MG63 (cell line): ENCODE measurements at regions not wholly inside any gene's neighbourhood (a gene's known extent, or its start where the extent isn't known, plus 50 kb on each side); places are given as distances from the start of the nearest gene placed in this dataset.

Experiments
- DNase-seq: peaks from one replicate; pipeline ENCODE4 v3.0.0-alpha.2; 2020
- H3K27me3 ChIP-seq: fragments of 250-450 bp; sonication (Bioruptor Pico); 2 replicates; pipeline ENCODE4 v1.5.1; 2020; ENCODE audit warnings: mild to moderate bottlenecking, moderate library complexity
- H3K36me3 ChIP-seq: fragments of 250-450 bp; sonication (Bioruptor Pico); 2 replicates; pipeline ENCODE4 v1.5.1; 2020; ENCODE audit warnings: mild to moderate bottlenecking, moderate library complexity
- H3K4me3 ChIP-seq: fragments of 250-450 bp; sonication (Bioruptor Pico); 2 replicates; pipeline ENCODE4 v1.5.1; 2020; ENCODE audit warnings: mild to moderate bottlenecking, moderate library complexity
- H3K9me3 ChIP-seq: fragments of 250-450 bp; sonication (Bioruptor Pico); 2 replicates; pipeline ENCODE4 v1.5.1; 2020; ENCODE audit warnings: mild to moderate bottlenecking, moderate library complexity

DNA sequence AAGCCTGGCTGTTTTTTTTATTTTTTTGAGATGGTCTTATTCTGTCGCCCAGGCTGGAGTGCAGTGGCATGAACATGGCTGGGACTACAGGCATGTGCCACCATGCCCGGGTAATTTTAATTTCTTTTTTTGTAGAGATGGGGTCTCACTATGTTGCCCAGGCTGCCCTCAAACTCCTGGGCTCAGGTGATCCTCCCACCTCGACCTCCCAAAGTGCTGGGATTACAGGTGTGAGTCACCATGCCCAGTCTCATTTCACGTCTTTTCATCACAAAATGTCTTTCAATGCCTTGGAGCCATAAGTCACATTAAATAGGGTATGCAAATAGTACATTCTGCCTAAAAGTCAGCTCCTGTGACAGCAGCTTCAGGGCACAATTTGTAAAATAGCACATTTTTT lies 52.8 kb downstream of the SOX2 start:
- Histone ChIP-seq H3K9me3 (no peaks in the 10 kb centered on the region), H3K36me3 (no peaks in the 10 kb centered on the region), H3K4me3 (no peak overlapping the region), H3K27me3 (no peaks in the 10 kb centered on the region)
- DNase-seq: no peak

DNA sequence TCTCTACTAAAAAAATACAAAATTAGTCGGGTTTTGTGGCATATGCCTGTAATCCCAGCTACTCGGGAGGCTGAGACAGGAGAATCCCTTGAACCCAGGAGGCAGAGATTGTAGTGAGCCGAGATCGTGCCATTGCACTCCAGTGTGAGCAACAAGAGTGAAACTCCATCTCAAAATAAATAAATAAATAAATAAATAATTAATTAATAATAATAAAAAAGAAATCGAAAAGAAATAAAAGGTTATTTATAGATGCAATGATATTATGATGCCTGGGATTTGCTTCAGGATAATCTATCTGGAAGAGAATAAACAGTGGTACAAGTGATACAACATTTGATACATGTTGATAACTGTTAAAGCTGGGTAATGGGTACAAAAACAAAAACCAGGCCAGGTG lies 58.6 kb downstream of the SOX2 start:
- no peaks in the 10 kb centered on the region for H3K27me3 ChIP-seq
- DNase-seq: no peak
- no peaks in the 10 kb centered on the region for H3K9me3 ChIP-seq

DNA sequence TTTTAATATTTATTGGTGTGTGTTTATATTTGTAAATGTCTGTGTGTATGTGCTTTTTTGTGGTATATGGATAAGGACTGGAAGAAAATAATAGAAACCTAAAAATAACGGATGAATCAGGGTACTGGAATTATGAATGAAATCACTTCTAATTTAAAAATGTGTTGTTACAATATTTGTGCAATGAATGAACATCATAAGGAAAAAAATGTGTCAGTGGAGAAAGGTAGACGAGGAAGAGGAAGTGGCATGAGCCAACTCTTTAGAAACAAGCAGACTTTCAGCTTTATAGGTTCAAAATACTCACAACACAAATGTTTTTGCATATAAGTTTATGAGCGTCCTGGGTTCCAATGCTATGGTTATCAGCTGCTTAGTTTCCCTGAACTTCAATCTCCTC lies 59.4 kb downstream of the SOX2 start:
- Histone ChIP-seq H3K4me3 (no peak overlapping the region), H3K27me3 (no peaks in the 10 kb centered on the region), H3K36me3 (no peaks in the 10 kb centered on the region), H3K9me3 (no peaks in the 10 kb centered on the region)
- DNase-seq: no peak

More for the DNA sequence above, 58.6 kb downstream of the SOX2 start:
- H3K4me3 ChIP-seq: no peak overlapping the region
- no peaks in the 10 kb centered on the region for H3K36me3 ChIP-seq

DNA sequence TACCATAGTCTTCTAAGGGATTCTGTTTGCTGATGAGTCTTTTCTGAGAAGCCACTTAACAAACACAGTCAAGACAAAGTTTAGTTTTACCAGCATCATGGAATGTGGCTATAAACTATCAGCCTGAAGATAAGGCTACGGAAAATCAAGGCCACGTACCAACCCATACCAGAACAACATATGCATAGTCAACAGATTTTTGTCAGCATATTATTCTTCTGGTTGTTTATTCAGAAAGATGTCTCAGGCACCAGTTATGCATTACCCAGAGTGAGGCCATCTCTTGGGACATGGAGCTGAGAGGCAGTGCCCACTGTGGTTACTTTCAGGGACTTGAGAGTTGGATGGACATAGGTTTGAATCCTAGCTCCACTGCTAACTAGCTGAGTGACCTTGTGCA lies 60.4 kb downstream of the SOX2 start:
- no peaks in the 10 kb centered on the region for H3K36me3 ChIP-seq
- DNase-seq: no peak
- no peaks in the 10 kb centered on the region for H3K9me3 ChIP-seq
- H3K4me3 ChIP-seq: no peak overlapping the region
- no peaks in the 10 kb centered on the region for H3K27me3 ChIP-seq

DNA sequence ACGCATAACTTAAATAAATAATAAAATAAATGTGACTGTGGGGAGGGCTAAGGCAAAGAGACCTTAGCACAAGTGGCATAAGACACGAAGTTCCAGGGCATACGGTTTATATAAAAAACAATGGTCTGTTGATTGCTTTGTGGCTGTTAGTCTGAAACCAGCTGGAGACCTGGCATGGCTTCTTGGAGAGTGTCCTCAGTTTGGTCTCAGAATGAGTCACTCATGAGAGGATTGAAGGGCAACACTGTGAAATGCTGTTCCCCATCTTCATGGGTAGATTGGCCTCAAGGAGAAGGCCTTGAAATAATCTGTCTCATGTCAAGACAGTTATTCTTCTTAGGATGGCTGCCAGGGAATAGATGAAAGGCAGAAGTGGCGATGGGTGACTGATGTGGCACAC lies 62.2 kb downstream of the SOX2 start:
- no peak overlapping the region for H3K4me3 ChIP-seq
- no peaks in the 10 kb centered on the region for H3K27me3 ChIP-seq
- no peaks in the 10 kb centered on the region for H3K36me3 ChIP-seq
- peak; percentile 79 for DNase-seq
- H3K9me3 ChIP-seq: no peaks in the 10 kb centered on the region

DNA sequence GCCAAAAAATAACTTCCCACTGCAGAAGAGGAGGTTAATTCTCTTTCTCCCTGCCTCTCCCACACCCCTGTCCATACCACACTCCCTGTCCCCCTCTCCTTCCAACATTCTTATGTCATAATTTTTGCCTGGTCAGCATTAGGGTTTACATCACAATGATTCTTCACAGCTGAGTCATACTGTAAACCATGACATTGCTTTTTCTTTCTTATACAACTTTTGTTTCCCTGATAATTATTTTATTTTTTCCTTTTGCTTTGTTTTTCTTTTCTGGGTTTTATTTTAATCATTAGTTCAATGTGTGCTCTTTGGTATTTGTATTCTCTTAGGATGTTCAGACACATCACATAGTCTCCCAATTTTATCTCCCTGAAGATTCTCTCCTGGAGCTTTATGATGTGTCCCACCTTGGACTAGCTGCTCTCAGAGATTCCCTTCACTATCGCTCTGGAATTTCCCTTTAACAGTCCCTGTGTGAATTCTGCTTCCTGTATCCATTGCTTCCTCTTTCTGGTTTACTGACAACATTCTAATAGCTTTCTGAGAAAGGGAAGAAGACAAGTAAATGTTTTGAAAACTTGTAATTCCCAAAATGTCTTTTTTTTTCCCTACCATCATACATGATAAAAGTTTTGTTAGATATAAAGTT lies 70.7 kb downstream of the SOX2 start:
- H3K4me3 ChIP-seq: no peak overlapping the region
- no peaks in the 10 kb centered on the region for H3K36me3 ChIP-seq
- no peak for DNase-seq

DNA sequence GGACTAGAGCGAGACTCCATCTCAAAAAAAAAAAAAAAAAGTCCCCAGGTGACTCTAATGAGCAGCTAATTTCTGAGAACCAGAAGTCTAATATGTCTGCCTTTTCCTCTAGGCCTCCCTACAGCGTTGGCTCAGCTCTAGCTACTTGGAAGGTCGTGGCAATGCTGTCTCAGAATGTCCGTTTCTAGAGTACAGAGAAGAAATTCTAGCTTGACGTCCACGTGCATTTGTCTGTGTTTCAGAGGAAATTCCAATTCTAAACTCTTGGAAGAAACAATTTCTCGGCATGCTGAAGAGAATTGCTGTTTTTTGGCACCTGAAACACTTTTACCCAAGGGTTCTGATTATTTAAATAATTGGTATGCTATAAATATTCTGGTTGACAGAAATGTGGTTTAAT lies 78.8 kb downstream of the SOX2 start:
- H3K36me3 ChIP-seq: no peaks in the 10 kb centered on the region
- H3K4me3 ChIP-seq: no peak overlapping the region
- no peak for DNase-seq

More for the DNA sequence above, 70.7 kb downstream of the SOX2 start:
- Histone ChIP-seq H3K9me3 (no peaks in the 10 kb centered on the region), H3K27me3 (no peaks in the 10 kb centered on the region)

DNA sequence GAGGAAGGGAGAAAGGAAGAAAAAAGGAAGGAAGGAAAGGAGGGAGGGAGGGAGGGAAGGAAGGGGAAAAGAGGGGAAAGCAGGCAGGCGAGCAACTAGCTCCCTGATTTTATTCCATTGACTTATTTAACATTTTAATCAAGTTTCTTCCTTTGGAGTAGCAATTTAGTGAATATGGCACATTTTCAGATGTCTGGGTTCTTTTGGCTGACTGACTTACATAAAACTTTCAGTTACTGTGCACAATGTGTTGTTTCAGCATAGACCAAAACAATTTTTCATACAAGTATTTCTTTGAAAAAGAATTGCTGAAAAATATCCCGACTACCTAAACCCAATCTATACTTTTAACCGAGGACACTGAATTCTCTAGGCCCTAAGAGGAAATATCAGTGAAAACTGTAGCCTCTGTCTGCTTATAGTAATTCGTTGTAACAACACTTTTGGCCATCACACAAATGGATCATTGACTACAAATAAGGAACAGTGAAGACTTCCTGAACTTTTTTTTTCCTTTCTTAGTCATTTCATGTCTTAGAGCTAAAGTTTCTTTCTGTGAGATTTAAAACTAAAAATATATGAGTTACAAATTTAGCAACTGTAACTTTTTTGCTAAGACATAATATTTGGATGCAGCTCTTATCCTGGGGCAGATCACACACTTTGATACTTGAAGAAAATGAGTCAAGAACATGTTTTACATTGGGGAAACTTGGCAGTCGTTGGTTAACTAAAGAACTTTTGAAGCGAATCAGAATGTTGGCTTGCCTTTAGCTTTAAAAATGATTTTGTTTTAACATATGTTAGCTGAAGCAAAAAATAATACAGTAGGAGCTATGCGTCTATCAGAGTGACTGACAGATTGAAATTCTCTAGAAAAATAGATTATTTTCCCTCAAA lies 79.6 kb downstream of the SOX2 start:
- no peaks in the 10 kb centered on the region for H3K9me3 ChIP-seq
- DNase-seq: no peak
- no peak overlapping the region for H3K4me3 ChIP-seq
- H3K27me3 ChIP-seq: no peaks in the 10 kb centered on the region
- no peaks in the 10 kb centered on the region for H3K36me3 ChIP-seq

More for the DNA sequence above, 78.8 kb downstream of the SOX2 start:
- no peaks in the 10 kb centered on the region for H3K9me3 ChIP-seq
- no peaks in the 10 kb centered on the region for H3K27me3 ChIP-seq

DNA sequence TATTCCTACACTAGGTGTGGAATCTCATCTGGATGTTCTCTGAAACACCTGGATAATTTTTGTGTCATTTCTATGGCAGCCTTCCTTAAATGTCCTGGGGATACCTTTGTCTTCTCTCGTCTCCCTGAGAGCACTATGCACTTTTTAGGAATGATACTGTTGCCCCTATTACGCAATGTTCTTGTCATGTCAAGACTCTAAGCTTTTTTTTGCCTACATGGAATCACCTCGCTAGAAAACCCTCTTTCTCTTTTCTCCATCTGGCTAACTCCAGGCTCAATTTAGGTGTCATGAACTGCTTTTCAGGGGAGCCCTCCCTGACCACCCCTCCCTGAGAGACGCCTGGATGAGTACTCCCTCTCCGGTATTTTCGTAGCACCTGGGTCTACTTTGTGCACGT lies 81.3 kb downstream of the SOX2 start:
- DNase-seq: no peak
- no peaks in the 10 kb centered on the region for H3K36me3 ChIP-seq
- no peak overlapping the region for H3K4me3 ChIP-seq
- no peaks in the 10 kb centered on the region for H3K9me3 ChIP-seq
- no peaks in the 10 kb centered on the region for H3K27me3 ChIP-seq

DNA sequence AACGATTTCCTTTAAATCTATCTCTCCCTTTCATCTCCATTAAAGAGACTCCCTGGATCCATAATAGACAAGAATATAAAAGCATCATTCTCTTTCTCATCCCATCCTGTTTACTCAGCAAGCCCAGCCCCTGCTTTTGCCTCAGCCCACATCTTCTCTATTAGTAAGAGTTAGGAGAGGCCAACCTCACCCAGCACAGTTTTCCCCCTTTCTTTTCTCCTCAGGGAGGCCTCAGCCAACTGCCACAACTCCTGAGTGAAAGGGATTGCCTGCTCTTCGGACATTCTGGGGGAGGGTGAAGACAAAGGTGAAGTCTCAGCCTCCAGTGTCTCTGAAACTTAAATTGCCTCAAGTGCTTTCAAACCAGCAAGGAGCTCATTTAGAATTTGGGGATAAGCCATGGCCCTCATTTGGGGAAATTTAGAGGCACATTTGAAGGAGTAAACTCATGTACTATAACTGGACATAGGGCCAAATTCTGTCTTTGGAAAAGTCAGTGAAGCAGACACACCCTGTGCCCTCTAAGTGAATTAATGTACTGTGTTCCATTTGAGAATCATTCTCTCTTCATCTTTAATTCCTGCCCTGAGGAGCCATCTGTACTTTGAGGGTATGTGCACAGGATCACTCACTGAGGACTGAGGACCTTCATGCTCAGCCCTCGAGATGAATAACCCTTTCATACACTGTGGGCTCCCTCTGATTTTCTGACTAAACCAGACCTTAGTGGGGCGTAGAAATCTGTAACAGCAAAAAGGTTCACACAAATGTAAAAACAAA lies 82.5 kb downstream of the SOX2 start:
- Histone ChIP-seq H3K9me3 (no peaks in the 10 kb centered on the region), H3K36me3 (no peaks in the 10 kb centered on the region), H3K27me3 (no peaks in the 10 kb centered on the region), H3K4me3 (no peak overlapping the region)
- no peak for DNase-seq

DNA sequence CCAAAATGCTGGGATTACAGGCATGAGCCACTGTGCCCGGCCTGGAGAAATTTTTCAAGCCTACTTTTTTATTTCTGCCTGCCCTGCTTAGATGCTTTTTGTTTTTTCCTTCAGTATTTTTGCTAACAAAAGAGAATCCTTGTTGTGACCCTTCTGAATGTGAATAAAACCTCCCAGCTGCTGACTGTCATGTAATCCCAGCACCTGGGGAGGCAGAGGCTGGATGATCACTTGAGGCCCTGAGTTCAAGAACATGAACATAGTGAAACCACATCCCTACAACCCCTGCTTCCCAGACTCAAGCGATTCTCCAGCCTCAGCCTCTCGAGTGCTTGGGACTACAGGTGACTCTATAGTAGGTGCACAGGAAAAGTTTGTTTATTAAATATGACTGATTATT lies 84.9 kb downstream of the SOX2 start:
- no peak for DNase-seq

DNA sequence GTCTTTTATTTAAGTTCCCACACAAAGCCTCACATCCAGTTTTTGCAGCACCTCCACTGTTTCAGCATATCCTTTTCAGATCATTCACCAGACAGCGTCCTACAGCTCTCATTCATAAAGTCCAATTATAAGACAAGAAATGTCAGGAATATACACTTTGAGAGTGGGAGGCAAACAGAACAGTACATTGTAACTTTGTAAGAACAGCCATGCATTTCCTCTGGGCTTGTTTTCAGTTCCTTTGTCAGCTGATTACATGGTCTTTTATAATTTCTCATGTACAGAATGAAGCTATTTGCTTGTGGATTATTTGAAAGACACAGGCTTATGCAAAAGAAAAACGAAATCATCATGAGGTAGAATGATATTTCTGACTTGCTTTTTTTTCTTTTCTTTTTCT lies 85.7 kb downstream of the SOX2 start:
- Histone ChIP-seq H3K36me3 (no peaks in the 10 kb centered on the region), H3K4me3 (no peak overlapping the region), H3K27me3 (no peaks in the 10 kb centered on the region), H3K9me3 (no peaks in the 10 kb centered on the region)
- DNase-seq: no peak

More for the DNA sequence above, 84.9 kb downstream of the SOX2 start:
- H3K9me3 ChIP-seq: no peaks in the 10 kb centered on the region
- H3K36me3 ChIP-seq: no peaks in the 10 kb centered on the region
- no peak overlapping the region for H3K4me3 ChIP-seq
- H3K27me3 ChIP-seq: no peaks in the 10 kb centered on the region

DNA sequence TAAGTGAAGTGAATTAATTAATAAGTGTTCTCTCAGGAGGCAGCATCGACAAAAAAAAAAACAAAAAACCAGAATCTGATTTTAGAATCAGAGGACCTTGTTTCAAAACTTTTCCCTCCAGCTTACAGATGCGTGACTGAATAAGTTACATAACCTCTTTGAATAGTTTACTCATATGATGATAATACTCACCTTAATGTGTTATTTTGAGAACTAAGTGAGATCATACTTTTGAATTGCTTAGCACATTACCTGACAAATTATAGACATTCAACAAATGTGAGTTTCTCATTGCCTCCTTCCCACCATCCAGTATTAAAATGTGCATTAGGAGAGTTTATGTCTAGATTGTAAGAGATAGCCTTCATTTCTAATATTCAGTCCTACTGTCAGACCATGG lies 94.0 kb downstream of the SOX2 start:
- no peak for DNase-seq
- Histone ChIP-seq H3K36me3 (no peaks in the 10 kb centered on the region), H3K27me3 (peaks cover 4% of the 10 kb centered on the region), H3K4me3 (no peak overlapping the region), H3K9me3 (no peaks in the 10 kb centered on the region)

DNA sequence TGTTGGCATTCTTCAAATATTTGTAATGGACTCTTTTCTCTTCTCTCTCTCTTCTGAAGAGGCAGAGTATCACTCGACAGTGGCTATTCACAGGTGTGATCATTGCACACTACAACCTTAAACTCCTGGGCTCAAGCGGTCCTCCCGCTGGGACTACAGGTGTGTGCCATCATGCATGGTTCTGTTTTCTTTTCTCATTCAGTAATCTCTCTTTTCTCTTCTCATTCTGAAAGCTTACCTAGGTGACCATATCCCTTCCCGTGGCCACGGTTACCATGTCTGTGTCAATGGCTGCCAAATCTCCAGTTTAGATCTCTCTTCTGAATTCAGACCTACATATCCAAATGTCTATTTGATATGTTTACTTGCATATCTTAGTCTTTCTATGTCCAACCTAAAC lies 96.3 kb downstream of the SOX2 start:
- Histone ChIP-seq H3K27me3 (peaks cover 4% of the 10 kb centered on the region), H3K9me3 (no peaks in the 10 kb centered on the region), H3K36me3 (no peaks in the 10 kb centered on the region), H3K4me3 (no peak overlapping the region)
- no peak for DNase-seq

DNA sequence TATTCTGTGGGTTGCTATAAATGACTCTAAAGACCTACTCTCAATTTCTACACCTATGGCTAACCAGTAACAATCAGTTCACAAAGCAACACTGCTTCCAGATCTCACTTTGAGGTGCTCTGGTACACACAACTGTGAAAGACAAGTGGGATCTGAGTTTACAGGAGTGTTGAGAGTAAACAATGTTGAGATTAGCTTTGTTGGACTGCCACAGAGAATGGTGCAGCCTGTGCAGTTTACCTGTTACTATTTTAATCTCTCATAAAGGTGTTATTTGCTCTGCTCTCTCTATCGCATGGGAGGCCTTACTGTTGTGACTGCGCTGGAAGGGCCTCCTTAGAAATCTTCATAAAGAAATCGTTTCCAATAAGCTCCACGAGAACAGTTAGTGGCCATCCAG lies 112.0 kb downstream of the SOX2 start:
- H3K27me3 ChIP-seq: no peaks in the 10 kb centered on the region
- no peak overlapping the region for H3K4me3 ChIP-seq
- H3K36me3 ChIP-seq: no peaks in the 10 kb centered on the region
- DNase-seq: no peak
- H3K9me3 ChIP-seq: no peaks in the 10 kb centered on the region

DNA sequence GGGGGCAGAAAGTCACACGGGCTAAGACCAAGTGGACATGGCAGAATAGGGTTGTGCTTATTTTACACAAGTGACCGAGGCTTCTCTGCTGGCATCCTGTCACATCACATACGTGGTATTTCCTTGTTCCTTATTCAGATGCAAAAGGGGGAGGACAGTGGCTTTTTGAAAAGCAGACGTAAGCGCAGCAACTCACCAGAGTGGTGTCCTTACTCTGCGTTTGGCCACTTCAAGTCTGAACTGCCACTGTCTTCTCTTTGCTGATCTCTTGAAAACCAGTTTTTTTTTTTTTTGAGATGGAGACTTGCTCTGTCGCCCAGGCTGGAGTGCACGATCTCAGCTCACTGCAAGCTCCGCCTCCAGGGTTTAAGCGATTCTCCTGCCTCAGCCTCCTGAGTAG lies 113.2 kb downstream of the SOX2 start:
- no peaks in the 10 kb centered on the region for H3K36me3 ChIP-seq
- no peaks in the 10 kb centered on the region for H3K27me3 ChIP-seq
- DNase-seq: no peak
- H3K4me3 ChIP-seq: no peak overlapping the region
- H3K9me3 ChIP-seq: no peaks in the 10 kb centered on the region
